22Rv1 (cell line): ENCODE measurements at regions not wholly inside any gene's neighbourhood (a gene's known extent, or its start where the extent isn't known, plus 50 kb on each side); places are given as distances from the start of the nearest gene placed in this dataset.

Experiments
- ZFX ChIP-seq: fragments of 450-650 bp; IDR thresholded peaks from 2 replicates; pipeline ENCODE4 v1.6.1; 2017; ENCODE audit warnings: antibody characterized with exemption, borderline replicate concordance
- TF ChIP-seq, protein P1 (sequence below): fragments of 450-650 bp; IDR thresholded peaks from 2 replicates; pipeline ENCODE4 v1.5.1; 2017; ENCODE audit warnings: mild to moderate bottlenecking

DNA sequence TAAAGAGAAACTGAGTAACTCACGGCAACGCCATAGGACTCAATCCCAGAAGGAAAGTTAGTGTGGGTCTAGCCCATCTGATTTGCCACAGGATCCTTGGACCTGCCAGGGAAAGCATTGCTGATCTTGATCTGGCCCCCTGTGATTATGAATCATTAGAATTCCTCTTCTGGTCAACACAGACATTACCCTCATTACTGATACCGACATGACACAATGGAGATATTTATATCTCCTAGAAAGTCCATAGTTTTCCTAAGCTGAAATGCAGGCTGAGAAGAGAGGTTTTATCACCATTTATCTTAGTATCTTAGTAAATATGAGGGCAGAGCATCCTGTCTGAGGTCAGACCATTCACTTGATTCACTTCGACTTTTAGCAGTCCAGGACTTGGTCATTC lies 75.5 kb upstream of the CCDC68 start:
- TF ChIP-seq, protein P1, sequence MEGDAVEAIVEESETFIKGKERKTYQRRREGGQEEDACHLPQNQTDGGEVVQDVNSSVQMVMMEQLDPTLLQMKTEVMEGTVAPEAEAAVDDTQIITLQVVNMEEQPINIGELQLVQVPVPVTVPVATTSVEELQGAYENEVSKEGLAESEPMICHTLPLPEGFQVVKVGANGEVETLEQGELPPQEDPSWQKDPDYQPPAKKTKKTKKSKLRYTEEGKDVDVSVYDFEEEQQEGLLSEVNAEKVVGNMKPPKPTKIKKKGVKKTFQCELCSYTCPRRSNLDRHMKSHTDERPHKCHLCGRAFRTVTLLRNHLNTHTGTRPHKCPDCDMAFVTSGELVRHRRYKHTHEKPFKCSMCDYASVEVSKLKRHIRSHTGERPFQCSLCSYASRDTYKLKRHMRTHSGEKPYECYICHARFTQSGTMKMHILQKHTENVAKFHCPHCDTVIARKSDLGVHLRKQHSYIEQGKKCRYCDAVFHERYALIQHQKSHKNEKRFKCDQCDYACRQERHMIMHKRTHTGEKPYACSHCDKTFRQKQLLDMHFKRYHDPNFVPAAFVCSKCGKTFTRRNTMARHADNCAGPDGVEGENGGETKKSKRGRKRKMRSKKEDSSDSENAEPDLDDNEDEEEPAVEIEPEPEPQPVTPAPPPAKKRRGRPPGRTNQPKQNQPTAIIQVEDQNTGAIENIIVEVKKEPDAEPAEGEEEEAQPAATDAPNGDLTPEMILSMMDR: no peak
- TF ChIP-seq ZFX: no peak
